ENCODE measurements at regions not wholly inside any gene's neighbourhood (a gene's known extent, or its start where the extent isn't known, plus 50 kb on each side); places are given as distances from the start of the nearest gene placed in this dataset.

DNA sequence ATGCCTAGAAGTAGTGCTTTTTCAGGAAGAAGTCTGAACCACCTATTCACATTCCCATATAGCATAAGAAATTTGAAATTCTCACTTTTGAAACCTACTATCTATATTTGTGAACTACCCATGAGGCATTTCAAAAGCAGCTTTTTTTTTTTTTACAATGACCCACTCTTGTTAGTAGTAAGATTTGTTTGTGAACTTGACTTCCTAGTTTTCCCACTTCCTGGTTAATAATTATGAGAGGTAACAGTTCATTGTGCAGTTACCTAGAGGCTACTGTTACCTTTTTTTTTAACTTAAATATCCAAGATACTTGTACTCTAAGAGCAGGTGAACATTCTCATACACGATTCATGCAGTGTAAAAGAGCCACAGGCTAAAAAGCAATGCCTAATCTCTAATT is 371.7 kb upstream of the ADGRL2 start:
- no peak for DNase-seq (ENCODE audit: low read depth, low spot score)
- H3K9ac ChIP-seq (ENCODE audit: insufficient read length, low read depth): no peak overlapping the region
- peaks cover 7% of the 10 kb centered on the region; the same call in 1 of the 2 replicates for H3K9me3 ChIP-seq (ENCODE audit: insufficient read depth, low read length)
- no peaks in the 10 kb centered on the region for H3K27me3 ChIP-seq (ENCODE audit: insufficient read depth, insufficient read length)
- no peak overlapping the region for H3K4me3 ChIP-seq (ENCODE audit: insufficient read length, low read depth)
- H3K4me1 ChIP-seq (ENCODE audit: insufficient read depth, insufficient read length): peaks cover 4% of the 10 kb centered on the region
- H3K36me3 ChIP-seq (ENCODE audit: insufficient read depth, insufficient read length, low read length): no peaks in the 10 kb centered on the region
- TF ChIP-seq ZNF274 (IDR thresholded peaks at IDR 0.05; ENCODE audit: low read depth, low read length) (no peak), YY1 (IDR thresholded peaks at IDR 0.05; ENCODE audit: insufficient read depth, insufficient read length) (no peak), SUZ12 (IDR thresholded peaks at IDR 0.05; ENCODE audit: extremely low read depth, insufficient read depth, insufficient read length) (no peak)

DNA sequence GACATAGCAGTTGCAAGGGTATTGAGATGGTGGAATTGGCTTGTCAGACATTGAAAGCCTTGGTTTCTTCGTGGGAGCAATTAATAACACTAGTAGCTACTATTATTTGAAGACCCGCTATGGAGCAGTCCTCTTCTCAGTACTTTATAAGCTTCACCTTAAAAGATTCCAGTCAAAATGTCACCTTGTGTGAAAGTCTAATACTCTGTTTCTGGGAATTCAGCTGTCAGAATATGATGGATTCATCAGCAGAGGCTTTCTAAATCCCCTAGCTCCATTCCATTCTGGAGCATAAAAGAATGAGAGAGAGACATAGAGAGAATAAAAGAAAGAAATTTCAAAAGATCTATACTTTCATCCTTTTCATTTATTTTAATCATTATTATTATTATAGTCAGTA is 375.9 kb upstream of the ADGRL2 start:
- Histone ChIP-seq H3K4me3 (ENCODE audit: insufficient read length, low read depth) (no peak overlapping the region), H3K9me3 (ENCODE audit: insufficient read depth, low read length) (peaks cover 7% of the 10 kb centered on the region; the same call in 1 of the 2 replicates), H3K36me3 (ENCODE audit: insufficient read depth, insufficient read length, low read length) (no peaks in the 10 kb centered on the region), H3K27me3 (ENCODE audit: insufficient read depth, insufficient read length) (no peaks in the 10 kb centered on the region), H3K4me1 (ENCODE audit: insufficient read depth, insufficient read length) (peaks cover 4% of the 10 kb centered on the region), H3K9ac (ENCODE audit: insufficient read length, low read depth) (no peak overlapping the region)
- DNase-seq (ENCODE audit: low read depth, low spot score): no peak
- TF ChIP-seq SUZ12 (IDR thresholded peaks at IDR 0.05; ENCODE audit: extremely low read depth, insufficient read depth, insufficient read length): no peak
- TF ChIP-seq YY1 (IDR thresholded peaks at IDR 0.05; ENCODE audit: insufficient read depth, insufficient read length): no peak
- TF ChIP-seq ZNF274 (IDR thresholded peaks at IDR 0.05; ENCODE audit: low read depth, low read length): no peak

DNA sequence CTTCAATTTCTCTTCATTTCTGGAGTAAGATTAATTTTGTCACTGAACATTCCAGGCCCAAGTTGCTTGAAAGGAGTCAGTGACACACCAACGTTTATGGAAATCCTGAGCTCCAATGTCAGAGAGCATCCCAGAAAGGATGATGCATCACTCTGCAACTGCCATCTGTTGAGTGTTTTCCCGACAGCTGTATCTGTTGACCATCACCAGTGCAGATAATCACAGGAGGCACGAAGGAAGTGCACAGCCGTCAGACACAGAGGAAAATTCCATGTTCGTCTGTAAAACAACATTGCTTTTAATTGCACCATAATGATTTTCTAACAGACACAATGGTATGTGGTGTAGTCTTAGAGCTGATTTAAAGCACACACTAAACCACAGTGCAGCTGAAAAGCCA is 376.7 kb upstream of the ADGRL2 start:
- no peak overlapping the region for H3K4me3 ChIP-seq (ENCODE audit: insufficient read length, low read depth)
- no peaks in the 10 kb centered on the region for H3K27me3 ChIP-seq (ENCODE audit: insufficient read depth, insufficient read length)
- DNase-seq (ENCODE audit: low read depth, low spot score): no peak
- H3K9me3 ChIP-seq (ENCODE audit: insufficient read depth, low read length): peaks cover 7% of the 10 kb centered on the region; the same call in 1 of the 2 replicates
- peaks cover 4% of the 10 kb centered on the region for H3K4me1 ChIP-seq (ENCODE audit: insufficient read depth, insufficient read length)
- H3K36me3 ChIP-seq (ENCODE audit: insufficient read depth, insufficient read length, low read length): no peaks in the 10 kb centered on the region
- TF ChIP-seq SUZ12 (IDR thresholded peaks at IDR 0.05; ENCODE audit: extremely low read depth, insufficient read depth, insufficient read length) (no peak), YY1 (IDR thresholded peaks at IDR 0.05; ENCODE audit: insufficient read depth, insufficient read length) (no peak), ZNF274 (IDR thresholded peaks at IDR 0.05; ENCODE audit: low read depth, low read length) (no peak)
- H3K9ac ChIP-seq (ENCODE audit: insufficient read length, low read depth): no peak overlapping the region

DNA sequence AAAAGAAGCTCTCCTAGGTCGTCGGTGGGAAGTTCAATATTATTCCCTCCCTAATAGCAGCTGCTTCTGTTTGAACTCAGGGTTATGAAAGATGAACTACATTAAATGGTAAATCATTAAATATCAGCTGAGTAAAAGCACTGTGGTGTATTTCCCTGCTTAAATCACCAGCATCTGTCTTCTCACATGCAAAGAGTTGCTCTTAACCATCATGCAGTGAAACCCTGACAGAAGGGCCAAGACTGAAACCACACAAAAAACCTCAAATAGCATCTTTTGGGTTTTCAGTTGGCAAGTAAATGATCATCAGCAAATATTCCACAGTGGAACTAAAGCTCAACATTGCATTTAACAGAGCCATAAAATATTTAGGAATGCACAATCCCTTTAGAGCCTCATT is 380.0 kb upstream of the ADGRL2 start:
- H3K4me3 ChIP-seq (ENCODE audit: insufficient read length, low read depth): no peak overlapping the region
- DNase-seq (ENCODE audit: low read depth, low spot score): no peak
- no peak overlapping the region for H3K9ac ChIP-seq (ENCODE audit: insufficient read length, low read depth)
- H3K27me3 ChIP-seq (ENCODE audit: insufficient read depth, insufficient read length): no peaks in the 10 kb centered on the region
- H3K36me3 ChIP-seq (ENCODE audit: insufficient read depth, insufficient read length, low read length): no peaks in the 10 kb centered on the region
- TF ChIP-seq YY1 (IDR thresholded peaks at IDR 0.05; ENCODE audit: insufficient read depth, insufficient read length) (no peak), SUZ12 (IDR thresholded peaks at IDR 0.05; ENCODE audit: extremely low read depth, insufficient read depth, insufficient read length) (no peak), ZNF274 (IDR thresholded peaks at IDR 0.05; ENCODE audit: low read depth, low read length) (no peak)
- no peaks in the 10 kb centered on the region for H3K4me1 ChIP-seq (ENCODE audit: insufficient read depth, insufficient read length)
- no peaks in the 10 kb centered on the region; the same call in 1 of the 2 replicates for H3K9me3 ChIP-seq (ENCODE audit: insufficient read depth, low read length)

DNA sequence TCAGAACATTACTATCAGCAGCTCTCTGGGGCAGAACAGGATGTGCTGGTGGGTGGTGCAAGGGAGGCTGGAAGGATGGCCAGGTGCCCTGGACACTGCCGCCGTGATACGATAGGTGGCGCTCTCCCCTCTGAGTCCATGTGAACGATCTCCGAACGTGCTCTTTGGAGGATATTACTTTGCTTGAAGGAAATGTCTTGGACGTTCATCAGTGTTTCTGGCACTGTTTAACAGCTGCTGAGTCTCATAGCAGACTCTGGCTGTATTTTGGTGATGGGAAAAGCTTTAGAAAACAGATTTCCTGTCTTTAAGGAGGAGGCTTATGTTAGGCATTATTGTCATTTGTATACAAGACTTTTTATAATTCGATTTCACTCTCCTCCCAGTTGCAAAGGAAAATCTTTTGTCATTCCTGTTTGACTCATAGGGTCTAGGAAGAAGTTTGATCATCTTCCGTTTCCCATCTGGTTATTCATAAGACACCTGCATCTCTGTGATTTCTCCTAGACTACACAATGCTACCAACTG is 386.2 kb upstream of the ADGRL2 start:
- DNase-seq (ENCODE audit: low read depth, low spot score): peak; percentile 65
- Histone ChIP-seq H3K9ac (ENCODE audit: insufficient read length, low read depth) (no peak overlapping the region), H3K4me1 (ENCODE audit: insufficient read depth, insufficient read length) (no peaks in the 10 kb centered on the region), H3K9me3 (ENCODE audit: insufficient read depth, low read length) (no peaks in the 10 kb centered on the region), H3K36me3 (ENCODE audit: insufficient read depth, insufficient read length, low read length) (no peaks in the 10 kb centered on the region), H3K27me3 (ENCODE audit: insufficient read depth, insufficient read length) (no peaks in the 10 kb centered on the region), H3K4me3 (ENCODE audit: insufficient read length, low read depth) (no peak overlapping the region)
- TF ChIP-seq SUZ12 (IDR thresholded peaks at IDR 0.05; ENCODE audit: extremely low read depth, insufficient read depth, insufficient read length): no peak
- no peak for TF ChIP-seq ZNF274 (IDR thresholded peaks at IDR 0.05; ENCODE audit: low read depth, low read length)
- no peak for TF ChIP-seq YY1 (IDR thresholded peaks at IDR 0.05; ENCODE audit: insufficient read depth, insufficient read length)

DNA sequence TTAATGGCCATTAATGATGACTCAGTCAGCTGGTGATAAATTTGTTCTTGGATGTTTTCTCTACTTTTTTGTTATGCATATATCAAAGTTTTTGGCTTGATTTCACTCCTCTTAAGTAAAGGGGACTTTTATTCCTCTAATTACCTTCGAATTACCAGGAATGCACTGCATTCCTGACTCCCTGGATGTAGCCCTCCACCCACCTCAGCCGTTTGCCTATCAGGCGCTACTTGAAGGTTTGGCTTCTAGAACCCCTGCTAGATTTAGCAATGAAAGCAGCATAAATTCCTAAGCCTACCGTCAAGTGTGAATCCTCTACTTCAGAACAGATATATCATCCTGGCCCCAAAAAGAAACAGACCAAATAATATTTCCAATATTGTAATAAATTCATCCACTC is 387.8 kb upstream of the ADGRL2 start:
- Histone ChIP-seq H3K9me3 (ENCODE audit: insufficient read depth, low read length) (no peaks in the 10 kb centered on the region), H3K27me3 (ENCODE audit: insufficient read depth, insufficient read length) (no peaks in the 10 kb centered on the region), H3K36me3 (ENCODE audit: insufficient read depth, insufficient read length, low read length) (no peaks in the 10 kb centered on the region), H3K9ac (ENCODE audit: insufficient read length, low read depth) (no peak overlapping the region), H3K4me3 (ENCODE audit: insufficient read length, low read depth) (no peak overlapping the region), H3K4me1 (ENCODE audit: insufficient read depth, insufficient read length) (no peaks in the 10 kb centered on the region)
- no peak for TF ChIP-seq ZNF274 (IDR thresholded peaks at IDR 0.05; ENCODE audit: low read depth, low read length)
- TF ChIP-seq SUZ12 (IDR thresholded peaks at IDR 0.05; ENCODE audit: extremely low read depth, insufficient read depth, insufficient read length): no peak
- no peak for TF ChIP-seq YY1 (IDR thresholded peaks at IDR 0.05; ENCODE audit: insufficient read depth, insufficient read length)
- DNase-seq (ENCODE audit: low read depth, low spot score): no peak

DNA sequence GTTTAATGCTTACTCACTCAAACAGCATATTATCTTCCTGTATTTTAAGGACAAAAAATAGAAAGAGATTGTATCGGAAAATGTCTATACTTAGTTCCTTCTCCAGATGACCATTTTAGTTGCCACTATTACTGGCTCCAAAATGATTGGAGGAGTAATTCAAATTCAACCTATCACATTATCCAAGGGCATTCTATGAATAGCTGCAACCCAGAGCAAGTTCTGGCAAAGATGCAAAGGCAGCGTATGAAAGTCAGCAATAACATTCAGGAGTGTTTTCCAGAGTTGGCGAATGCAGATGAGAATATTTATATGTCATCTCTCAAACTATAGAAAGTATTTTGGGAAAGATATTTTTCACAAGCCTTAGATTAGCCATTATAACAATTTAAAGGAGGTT is 389.8 kb upstream of the ADGRL2 start:
- no peak overlapping the region for H3K4me3 ChIP-seq (ENCODE audit: insufficient read length, low read depth)
- no peaks in the 10 kb centered on the region for H3K4me1 ChIP-seq (ENCODE audit: insufficient read depth, insufficient read length)
- H3K9ac ChIP-seq (ENCODE audit: insufficient read length, low read depth): no peak overlapping the region
- no peaks in the 10 kb centered on the region for H3K9me3 ChIP-seq (ENCODE audit: insufficient read depth, low read length)
- DNase-seq (ENCODE audit: low read depth, low spot score): no peak
- no peak for TF ChIP-seq SUZ12 (IDR thresholded peaks at IDR 0.05; ENCODE audit: extremely low read depth, insufficient read depth, insufficient read length)
- TF ChIP-seq YY1 (IDR thresholded peaks at IDR 0.05; ENCODE audit: insufficient read depth, insufficient read length): no peak
- TF ChIP-seq ZNF274 (IDR thresholded peaks at IDR 0.05; ENCODE audit: low read depth, low read length): no peak
- no peaks in the 10 kb centered on the region for H3K27me3 ChIP-seq (ENCODE audit: insufficient read depth, insufficient read length)
- H3K36me3 ChIP-seq (ENCODE audit: insufficient read depth, insufficient read length, low read length): no peaks in the 10 kb centered on the region
